Fibroblast of skin of back (primary cell): ENCODE measurements at regions not wholly inside any gene's neighbourhood (a gene's known extent, or its start where the extent isn't known, plus 50 kb on each side); places are given as distances from the start of the nearest gene placed in this dataset.
A peak's percentile ranks its signal among the peaks of the same experiment; 100 is the strongest.

Experiments used
- DNase-seq: peaks from one replicate; pipeline ENCODE4 v3.0.0-alpha.2; 2013

DNA sequence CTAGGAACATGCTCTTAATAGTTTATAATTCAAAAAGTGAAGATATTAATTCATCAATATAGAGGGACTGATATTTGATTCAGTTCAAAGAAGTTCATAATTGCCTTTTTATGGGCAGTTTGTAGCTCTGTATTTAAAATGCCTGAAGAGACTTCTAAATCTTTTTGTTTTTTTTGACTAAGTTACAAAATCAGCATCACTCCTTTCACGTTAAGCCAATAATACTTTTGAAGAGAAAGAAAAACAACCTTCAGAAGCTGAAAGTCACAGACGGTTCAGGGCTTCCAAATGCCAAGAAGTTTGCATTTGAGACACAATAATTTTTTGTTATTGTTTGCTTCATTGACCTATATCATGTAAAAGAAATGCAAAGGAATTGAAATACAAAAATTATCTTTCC is 394.6 kb upstream of the NR2F2 start:
- no peak for DNase-seq

DNA sequence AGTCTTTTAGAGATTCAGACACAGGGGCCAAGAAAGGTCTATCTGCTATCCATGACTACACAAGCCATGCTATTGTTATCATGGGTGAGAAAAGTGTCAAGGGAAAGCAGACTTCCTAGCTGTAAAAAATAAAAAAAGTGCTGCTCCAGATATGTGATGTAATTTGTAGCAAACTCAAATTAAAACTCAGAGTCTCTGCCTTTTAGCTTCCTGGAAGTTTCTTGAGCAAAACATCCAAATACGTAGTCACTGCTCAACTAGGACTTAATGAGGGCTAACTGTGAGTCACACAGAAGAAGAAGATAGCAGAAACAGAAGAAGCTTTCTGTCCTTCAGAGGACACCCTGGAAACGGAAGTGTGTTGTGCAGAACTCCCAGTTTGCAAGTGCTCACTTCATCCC is 393.4 kb upstream of the NR2F2 start:
- peak; percentile 8 for DNase-seq

DNA sequence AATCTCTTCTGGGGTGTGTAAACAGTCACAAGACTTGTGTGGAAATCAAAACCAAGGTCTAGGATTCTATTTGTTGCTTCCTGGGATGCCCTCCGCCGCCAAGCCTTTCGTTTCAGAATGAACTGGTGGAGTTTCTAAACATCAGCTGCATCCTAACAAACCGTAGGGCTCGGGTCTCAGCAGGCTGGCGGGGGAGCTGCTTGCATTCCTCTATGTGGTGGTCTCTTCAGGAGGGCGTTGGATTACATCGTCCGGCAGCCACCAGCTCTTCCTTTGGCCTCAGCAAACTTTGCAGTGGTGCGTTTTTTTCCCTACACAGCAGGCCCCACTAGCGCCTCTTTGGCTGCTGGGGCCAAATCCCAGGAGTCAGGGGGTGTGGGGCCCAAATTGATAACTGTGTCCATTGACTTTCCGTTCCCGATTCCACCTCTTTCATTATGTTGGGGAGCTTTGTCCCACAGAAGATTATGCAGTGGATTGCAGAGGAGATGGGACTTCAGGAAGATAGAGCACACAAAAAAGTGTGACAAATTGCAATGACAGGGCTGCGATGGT is 390.0 kb upstream of the NR2F2 start:
- no peak for DNase-seq

DNA sequence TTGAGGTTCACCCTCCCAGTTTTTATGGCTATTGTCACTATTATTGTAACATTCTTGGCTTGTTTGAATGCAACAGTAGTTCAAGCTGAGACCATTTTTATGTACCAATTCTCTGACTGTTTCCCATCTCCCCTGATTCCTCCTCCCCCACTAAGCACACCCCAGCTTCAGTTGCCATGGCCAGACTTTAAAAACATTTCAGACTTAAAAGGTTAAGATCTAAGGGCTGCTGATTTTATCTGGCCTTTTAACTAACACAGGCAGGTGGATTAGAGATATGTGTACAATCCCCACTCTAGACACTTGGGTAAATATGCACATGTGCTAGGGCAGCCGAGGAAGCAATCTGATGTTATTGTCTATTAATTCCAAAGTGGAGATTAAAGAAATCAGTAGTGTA is 386.3 kb upstream of the NR2F2 start:
- no peak for DNase-seq

DNA sequence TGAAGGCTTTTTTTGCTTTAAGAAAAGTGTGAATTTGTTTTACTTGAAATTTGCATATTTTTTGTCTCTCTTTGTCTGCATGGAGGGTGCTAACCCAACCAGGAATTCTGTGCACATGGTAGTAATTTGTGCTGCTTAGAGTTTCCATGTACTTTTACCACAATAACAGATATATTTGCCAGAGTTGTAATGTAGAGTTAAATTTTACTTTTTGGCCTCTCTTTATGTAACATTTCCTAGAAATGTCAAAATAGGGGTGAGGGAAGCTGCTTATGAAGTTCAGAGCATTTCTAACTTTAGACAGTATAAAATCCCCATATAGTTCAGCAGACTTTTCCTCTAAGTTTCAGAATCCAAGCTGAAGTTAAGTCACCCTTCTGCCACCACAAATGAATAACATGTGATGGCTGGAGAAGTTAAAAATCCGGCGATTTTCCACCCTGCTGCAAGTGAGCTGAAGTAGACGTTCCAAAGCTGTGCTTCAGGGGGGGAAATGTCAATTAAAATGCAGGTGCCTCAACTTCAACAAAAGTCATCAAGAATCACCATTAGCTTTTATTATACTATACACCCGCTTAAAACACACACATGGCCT is 385.7 kb upstream of the NR2F2 start:
- no peak for DNase-seq

DNA sequence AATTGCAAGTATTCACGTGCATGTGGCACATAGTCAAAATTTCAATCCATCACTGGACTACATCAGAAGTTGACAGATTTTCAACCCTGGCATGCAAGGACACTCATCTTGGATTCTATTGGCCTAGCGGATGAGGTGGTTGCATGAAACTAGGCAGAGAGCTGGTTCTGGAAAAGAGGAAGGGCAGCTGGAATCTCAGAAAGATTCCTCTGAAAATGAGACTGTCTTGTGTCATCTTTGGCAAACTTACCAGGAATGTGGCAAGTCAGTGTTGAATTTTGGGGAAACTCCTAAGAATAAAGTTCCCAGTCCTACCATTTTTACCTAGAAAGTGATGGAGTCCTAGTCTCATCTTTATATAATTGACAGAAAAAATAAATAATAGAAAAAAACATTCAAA is 384.3 kb upstream of the NR2F2 start:
- DNase-seq: no peak

DNA sequence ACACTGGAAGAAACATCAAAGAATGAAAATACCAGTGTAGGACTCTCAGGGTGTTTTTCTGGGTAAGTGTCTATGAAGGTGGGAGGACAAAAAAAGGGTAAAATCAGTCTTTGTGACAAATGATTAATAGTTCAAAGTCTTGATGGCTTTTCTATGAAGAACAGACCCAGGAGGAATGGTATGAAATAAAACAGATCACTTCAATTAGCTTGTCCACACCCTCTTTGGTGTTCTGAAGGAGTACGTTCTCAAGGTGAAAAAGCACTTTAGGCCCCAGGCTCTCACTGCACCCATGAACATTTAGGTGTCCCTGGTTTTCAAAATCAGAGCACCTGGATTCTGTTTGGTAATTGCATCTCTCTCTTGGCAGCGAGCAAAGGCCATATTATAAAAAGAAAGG is 383.6 kb upstream of the NR2F2 start:
- DNase-seq: no peak

DNA sequence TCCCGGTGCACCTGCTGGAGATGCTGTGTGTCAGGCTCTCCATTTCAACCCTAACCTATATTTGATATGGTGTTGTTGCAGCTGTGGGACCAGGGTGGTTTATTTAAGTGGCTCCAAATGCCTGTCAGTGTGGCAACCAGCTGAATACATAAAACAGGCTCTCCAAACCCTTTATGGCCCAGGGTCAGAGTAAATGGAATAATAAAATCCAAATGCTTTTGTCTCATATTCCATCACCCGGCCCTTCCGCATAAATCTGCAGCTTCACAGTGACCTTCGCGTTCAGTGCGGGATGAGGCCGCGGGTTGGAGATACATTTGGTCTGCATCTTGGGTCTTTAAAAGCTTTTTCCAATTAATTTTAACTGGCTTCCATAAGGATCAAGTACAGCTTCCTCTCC is 382.1 kb upstream of the NR2F2 start:
- DNase-seq: no peak

DNA sequence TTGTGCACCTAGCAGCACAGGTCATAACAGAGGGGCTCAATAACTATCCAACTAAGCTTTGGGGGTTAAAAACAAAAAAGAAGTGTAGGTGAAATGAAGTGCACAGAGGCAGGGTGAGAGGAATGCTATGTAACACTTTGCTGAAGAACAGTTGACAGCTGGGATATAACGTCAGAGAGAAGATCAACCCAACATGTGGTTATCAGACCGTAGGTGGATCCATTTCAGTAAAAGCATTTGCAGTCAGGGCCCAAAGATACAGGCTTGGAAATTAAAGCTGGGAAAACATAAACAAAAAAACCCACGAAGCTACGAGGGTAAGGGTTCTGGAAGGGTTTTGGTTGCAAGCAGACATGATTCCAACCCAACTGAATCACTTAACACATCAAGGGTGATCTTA is 377.5 kb upstream of the NR2F2 start:
- no peak for DNase-seq

DNA sequence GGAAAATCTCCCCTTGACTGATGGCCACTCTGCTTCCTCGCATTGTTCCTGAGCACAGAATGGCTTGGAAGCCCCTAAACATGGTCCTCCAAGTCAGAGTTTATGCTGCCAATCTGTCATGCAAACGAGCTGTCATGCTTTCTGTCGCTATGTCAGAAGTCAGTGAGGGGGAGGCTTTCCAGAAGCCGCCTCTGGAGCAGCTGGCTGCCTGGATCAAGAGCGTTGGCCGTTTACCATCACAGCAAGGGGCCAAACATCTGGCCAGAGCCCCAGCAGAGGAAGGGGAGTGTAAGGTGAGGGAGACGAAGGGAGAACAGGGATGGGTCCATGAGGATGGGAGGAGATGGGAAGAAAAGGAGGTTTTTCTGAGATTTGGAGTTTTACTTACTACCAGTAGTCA is 372.6 kb upstream of the NR2F2 start:
- no peak for DNase-seq

DNA sequence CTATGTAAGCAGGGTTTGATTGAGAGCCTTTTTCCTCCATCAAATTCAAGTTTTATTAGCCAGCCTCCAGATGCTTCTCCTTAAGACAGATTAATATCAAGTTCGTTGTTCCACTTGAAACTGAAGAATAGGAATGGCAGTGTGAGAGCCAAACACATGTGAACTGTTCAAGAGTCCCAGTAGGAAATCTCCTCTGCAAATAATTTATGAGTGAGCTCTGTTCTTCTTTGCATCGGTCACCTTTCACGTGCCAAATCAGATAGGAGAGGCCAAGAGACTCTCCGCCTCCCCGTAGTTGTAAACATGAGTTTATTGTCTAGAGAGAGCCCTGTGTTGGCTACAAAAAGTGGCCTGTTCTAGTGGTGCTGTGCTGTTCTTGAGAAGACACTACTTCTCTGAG is 372.1 kb upstream of the NR2F2 start:
- no peak for DNase-seq

DNA sequence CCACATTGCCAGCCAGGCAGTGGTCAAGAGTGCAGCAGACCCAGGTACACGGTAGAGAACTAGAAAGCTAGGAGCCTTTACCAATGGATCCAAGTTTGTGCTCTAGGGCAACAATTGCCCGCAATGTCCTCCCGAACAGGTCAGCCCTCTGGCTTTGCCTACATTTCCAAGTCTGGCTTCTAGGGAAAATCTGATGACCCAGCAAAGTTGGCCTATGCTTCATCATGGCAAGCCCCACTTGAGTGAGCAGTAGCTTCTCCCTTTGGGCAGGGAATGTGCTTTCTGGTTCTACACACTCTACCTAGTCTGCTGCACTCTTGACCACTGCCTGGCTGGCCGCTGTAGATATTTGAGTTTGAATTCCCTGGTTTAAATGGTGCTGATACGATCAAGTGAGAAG is 361.6 kb upstream of the NR2F2 start:
- no peak for DNase-seq

DNA sequence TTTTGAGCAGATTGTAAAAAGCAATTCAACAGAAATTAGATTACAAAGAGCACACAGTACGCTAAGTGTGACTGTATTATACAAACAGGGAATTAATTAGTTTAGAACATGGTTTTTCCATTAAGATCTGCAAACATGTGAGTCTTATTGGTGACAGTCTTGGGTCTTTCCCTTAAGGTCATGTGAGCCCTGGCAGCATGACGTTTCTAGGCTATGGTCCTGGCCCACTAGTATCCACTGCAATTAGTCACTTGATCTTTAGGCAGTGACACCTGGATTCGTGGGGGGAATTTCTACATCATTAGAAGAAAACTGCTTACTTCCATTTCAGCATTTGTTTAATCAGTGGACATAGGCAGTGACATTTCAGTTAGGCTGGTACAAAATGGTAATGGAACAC is 360.2 kb upstream of the NR2F2 start:
- DNase-seq: no peak

DNA sequence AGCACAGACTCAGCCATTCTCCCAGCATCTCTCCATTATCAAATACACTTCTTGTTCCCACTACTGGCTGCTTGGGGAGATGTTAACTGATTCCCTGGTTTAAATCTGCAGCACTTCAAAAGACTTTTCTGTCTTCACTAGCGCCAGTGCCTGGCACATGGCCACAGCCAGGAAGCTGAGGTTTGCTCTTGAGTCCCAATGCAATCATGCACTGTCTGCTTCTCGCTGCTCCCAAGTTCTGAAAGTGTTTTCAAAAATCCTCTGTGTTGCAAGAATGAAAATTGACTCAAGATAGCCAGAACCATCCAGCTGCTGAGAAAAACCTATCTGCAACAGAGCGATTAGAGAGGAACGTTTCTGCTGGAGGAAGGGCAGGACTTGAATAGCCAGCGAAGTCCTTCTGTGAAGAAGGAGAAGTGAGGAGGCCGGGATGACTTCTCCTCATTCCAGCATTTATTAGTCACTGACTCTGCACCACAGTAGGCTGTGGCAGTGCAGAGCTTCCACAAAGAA is 358.4 kb upstream of the NR2F2 start:
- DNase-seq: peak; percentile 66

DNA sequence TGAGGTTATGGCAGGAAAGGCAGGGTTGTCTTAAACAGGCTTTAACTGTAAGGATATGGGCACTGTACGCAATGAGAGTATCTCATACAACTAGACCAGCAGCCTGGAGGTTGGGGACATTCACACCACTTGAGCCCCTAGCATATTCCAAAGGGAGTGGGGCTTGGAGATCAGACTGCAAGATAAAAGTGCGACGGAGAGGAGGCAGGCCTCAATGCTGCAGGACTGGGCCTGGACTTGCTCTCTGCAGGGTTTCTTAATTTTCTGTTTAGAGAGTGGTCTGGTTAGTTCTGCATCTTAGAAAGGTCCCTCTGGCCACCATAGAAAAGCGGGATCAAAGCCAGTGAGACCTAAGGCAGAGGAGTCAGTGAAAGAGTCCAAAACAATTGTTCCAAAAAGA is 357.7 kb upstream of the NR2F2 start:
- DNase-seq: no peak

DNA sequence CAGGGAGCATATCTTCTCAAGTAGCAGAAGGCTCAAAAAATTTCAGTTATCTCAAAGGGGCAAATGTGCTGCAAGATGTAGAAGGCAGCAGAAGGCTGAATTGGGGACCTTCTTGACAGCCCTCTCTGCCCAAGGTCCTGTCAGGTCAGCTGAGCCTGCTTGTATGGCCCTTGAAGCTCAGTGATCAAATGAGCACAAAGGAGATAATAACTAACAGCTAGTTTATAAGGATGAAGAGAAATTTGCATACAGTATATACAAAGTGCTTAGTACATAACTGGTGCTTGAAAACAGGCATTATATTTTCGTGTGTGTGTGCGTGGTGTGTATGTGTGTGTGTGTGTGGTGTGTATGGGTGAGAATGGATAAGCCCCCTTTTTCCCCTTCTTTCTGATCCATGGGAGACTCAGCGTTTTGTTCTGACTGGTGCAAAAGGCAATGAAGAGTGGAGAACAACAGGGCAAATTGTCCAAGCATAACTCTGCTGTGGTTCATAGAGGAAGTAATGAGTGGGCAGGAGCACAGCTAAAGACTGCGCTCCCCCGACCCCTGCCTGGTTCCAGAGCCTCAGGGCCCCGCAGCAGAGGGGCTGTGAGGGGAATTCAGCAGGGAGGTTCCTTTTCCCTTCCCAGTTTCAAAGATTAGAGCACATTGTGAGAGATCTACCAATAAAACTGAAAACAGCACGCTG is 356.8 kb upstream of the NR2F2 start:
- DNase-seq: no peak

DNA sequence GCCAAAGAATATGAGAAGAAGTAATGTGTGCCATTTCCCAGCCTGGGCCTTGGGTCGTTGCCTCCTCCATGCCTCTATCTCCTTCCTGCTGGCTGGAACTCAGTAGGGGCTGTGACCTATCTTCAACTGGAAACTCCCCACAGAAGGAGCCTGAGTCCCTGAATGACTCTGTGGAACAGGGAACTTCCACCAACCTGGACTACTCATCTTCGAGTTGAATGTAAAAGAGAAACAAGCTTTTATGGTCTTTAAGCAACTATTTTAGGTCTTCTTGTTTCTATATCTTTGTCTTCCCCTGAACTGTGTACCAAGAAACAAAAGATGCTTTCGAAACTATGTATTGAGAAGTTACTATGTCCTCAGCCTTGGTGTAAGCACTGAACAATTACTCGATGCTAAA is 355.3 kb upstream of the NR2F2 start:
- no peak for DNase-seq

DNA sequence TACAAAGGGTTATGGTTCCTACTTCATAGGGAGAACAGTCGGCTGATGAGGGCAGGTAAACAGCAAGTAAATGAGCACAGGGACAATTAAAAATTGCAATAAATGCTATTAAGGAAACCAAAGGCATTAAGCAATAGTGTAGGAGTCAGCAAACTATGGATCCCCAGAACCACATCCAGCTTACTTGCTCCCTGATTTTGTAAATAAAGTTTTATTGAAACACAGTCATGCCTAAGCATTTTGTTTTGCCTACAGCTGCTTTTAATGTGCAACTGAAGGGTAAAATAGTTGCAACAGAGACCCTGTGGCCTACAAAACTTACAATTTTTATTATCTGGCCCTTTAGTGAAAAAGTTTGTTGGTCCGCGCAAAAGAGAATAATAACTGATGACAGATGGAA is 351.2 kb upstream of the NR2F2 start:
- no peak for DNase-seq

DNA sequence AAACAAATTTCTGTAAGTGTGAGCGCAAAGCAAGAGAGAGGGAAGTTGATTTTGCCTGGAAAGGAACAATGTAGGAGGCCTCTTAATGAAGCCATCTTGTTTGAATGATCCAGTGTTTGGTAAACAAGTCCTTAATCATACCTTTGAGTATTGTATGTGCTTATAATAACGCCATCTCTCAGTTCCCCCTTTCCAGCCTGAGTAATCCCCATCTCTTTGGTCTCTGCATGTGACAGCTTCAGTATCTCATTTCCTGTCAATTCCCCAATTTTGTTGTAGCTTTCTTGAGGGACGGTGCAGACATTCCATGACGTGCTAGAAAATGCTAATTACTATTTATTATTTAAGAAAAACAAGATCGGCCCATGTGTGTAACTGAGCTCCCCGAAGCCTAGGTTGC is 349.3 kb upstream of the NR2F2 start:
- no peak for DNase-seq

DNA sequence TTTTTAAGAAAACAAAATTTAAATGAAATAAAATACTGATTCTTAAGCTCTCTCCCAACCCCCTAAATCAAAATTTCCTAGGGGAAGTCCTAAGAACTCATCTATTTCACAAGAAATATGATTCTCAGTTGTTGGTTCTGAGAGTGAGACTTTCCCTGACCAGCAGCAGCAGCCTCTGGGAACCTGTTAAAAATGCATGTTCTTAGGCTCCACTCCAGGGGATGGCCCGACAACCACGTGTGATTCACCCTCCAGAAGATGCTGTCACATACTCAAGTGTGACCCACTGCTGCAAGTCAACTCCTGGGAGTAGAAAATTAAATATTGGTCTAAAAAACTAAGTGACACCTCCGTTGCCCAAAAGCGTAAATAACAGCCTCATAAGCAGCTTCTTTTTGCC is 343.2 kb upstream of the NR2F2 start:
- DNase-seq: no peak

DNA sequence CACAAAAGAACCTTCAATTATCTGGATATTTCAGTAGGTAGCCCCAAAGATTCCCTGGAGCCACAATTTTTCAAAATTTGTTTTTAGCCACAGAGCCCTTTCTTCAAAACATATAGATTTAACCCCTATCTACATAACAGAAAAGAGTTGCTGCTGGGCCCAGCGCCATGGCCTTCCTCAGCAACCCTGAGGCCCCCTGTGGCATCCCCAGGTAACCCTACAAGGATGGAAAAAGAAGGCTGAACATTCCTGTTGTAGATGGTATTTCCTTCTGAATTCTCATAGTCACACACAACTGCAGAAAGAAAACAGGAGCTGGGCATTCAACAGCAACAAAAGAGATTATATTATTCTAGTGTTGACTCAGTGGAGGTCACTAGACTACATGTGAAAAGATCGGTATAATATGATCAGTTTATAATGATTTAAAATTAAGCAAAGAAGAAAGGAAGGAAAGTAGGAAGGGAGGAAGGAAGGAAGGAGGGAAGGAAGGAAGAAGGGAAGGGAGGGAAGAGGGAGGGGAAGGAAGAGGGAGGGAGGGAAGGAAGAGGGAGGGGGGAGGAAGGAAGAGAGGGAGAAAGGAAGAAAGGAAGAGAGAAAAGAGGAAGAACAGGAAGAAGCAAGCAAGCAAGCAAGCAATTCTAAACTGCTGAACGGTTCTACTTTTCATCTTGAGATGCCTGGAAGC is 342.5 kb upstream of the NR2F2 start:
- DNase-seq: no peak

DNA sequence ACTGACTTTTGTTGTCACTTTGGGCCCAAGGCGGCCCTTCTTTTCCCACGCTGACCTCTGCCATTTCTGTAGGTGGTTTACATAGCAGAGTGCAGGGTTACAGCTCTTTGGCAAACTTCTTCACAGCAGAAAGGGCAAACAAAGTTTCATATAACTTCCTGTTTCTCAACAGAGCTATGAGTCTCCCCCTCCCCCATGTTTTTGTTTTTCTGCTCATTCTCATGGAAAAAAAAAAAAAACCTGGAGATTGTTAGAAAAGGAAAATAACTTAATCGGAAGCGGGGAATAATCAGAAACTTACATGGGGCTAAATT is 342.0 kb upstream of the NR2F2 start:
- DNase-seq: no peak

DNA sequence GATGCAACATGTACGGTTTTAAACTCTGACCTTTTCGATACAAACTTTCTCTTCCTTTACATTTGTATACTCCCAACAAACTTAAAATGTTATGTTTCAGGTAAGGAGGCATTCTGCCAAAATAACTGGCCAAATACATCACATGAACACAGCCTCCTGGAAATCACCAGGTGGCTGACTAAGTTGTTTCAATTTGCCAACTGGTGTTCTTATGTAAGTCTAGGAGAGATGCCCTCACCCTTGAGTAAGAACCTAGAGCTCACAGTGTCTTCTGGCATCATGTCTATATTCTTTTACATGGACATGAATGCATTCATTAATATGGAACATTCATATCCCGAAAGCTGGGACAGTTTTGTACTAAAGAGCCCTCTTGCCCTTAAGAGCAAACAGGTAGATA is 341.1 kb upstream of the NR2F2 start:
- no peak for DNase-seq

DNA sequence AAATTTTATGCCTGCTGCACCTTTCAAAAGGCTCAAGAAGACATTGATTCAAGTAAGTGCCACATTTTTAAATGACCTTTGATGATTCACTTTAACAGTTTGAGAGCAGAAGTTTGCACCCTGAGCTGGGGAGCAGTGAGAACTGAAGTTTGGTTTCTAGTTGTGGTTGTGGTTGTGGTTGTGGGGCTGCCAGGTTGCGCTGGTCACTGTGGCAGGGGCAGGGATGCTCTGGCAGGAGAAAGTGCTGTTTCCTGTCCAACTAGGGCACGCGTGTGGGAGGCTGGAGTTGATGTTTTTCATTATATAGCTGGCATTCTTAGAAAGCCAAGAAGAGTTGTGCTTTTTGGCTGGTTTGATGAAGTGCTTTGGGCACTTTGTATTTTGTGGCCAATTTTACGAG is 339.7 kb upstream of the NR2F2 start:
- no peak for DNase-seq
